Kidney capillary endothelial cell (primary cell): ENCODE measurements at regions not wholly inside any gene's neighbourhood (a gene's known extent, or its start where the extent isn't known, plus 50 kb on each side); places are given as distances from the start of the nearest gene placed in this dataset.
A peak's percentile ranks its signal among the peaks of the same experiment; 100 is the strongest.

ENCODE experiments used
- DNase-seq: peaks from one replicate; pipeline ENCODE4 v3.0.0-alpha.2; 2018; ENCODE audit warnings: low spot score

GRCh38 chr1:88149686-88150085, 534.4 kb upstream of the PKN2 start:
- DNase-seq: no peak

DNA sequence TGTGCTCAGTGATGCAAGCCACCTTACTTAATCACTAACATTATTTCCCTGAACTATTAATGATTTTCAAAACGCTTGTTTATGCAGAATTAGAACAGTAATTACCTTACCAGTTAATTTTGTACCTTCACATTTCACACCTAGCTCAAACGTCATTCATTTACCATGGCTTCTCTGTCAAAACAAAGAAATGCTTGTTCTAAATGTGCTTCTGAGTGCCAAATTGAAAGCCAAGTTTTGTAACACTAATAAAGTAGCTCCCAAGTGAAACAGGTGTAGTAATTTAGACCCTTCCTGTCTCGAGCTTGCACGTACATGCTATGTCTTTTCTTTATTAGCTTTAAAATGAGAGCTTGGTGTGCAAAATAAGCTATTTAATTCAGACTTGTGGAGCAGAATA, 533.7 kb upstream of the PKN2 start:
- no peak for DNase-seq

GRCh38 chr1:88163187-88163586, 520.9 kb upstream of the PKN2 start:
- no peak for DNase-seq

DNA sequence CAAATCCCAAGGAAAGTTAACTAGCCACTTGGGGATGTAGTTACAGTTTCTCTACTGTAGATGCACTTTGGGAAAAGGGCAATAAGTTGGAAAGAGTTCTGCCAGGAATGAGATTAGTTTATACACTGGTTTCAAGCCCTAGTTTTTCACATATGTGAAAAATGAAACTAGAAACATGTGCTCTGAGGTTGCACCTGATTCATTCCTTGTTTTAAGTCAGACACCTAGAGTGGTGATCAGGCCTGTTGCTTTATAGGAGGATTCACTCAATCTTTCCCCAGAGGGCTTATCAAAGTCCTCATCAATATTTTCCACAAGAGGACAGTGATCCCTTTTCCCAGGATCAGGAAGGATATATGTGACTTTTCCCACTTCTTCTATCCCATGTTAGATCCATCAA, 515.9 kb upstream of the PKN2 start:
- no peak for DNase-seq

GRCh38 chr1:88169139-88169538, 514.9 kb upstream of the PKN2 start:
- DNase-seq: no peak

DNA sequence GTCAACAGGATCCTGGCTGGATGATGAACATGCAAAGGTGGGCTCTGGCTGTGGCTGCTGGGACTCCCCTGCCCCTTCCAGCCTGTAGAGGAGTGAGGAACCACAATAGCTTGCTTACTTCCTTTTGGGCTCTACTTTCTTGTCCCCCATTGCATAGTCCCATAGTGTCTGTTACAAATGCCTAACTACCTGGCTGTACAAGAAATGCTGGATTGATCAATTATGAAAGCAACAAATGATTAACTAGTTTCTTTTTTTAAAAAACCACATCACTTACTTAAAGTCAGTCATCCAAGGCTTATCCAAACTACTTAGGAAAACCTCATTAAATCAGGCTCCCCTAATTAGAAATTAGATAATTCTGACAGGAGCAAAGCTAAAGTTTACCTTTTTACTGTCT, 514.1 kb upstream of the PKN2 start:
- DNase-seq: no peak

GRCh38 chr1:88175120-88175630, 508.9 kb upstream of the PKN2 start:
- no peak for DNase-seq

GRCh38 chr1:88175631-88176226, 508.3 kb upstream of the PKN2 start:
- no peak for DNase-seq

GRCh38 chr1:88179943-88180342, 504.1 kb upstream of the PKN2 start:
- no peak for DNase-seq

- peak; percentile 76 for DNase-seq
These were observed 503.5 kb upstream of the PKN2 start for GRCh38 chr1:88180449-88181108.

GRCh38 chr1:88186911-88187310, 497.2 kb upstream of the PKN2 start:
- DNase-seq: no peak

- no peak for DNase-seq
These were observed 496.0 kb upstream of the PKN2 start for GRCh38 chr1:88188038-88188437.

- DNase-seq: no peak
These were observed 494.5 kb upstream of the PKN2 start for GRCh38 chr1:88189525-88189924.

DNA sequence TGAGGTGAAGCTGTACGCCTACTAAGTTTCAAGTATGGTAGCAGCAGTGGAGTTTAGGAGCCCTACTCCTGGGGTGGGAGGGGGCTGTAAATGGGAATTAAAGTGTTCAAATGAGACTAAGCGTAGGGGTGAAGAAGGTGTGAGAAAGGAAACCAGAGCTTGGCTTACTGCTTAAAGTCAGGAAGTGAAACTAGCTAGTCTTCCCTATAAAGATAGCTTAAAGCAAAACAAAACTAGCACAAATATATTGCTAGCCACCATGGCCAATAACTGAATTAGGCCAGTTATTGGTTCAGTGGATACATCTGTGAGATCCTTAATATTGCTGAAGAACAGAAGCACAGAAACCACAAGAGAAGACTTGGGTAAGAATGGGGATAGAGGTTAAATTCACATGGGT, 492.2 kb upstream of the PKN2 start:
- DNase-seq: no peak

GRCh38 chr1:88194542-88194941, 489.5 kb upstream of the PKN2 start:
- no peak for DNase-seq

DNA sequence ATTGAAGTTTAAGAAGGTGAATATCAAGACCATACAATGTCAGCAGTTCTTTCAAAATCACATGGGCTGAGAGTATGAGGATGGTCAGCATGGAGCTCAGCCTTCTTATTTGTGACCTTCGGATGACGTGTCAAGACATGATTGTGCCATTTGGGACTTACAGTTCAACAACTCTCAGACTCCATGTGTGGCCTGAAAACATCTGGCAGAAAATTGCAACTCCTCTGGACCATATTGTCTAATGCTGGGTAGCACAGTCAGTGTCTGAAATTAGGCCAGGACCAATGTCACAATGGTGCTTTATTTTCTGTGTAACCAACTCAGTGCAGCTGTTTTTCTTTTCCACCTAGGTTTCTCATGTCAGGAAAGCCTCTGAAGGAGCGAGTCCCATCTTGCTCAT, 483.5 kb upstream of the PKN2 start:
- DNase-seq: no peak

GRCh38 chr1:88204111-88204510, 480.0 kb upstream of the PKN2 start:
- no peak for DNase-seq

- no peak for DNase-seq
These were observed 479.4 kb upstream of the PKN2 start for GRCh38 chr1:88204612-88205167.

- DNase-seq: no peak
These were observed 475.7 kb upstream of the PKN2 start for GRCh38 chr1:88208389-88208788.

GRCh38 chr1:88210103-88210787, 473.8 kb upstream of the PKN2 start:
- peak; percentile 85 for DNase-seq

DNA sequence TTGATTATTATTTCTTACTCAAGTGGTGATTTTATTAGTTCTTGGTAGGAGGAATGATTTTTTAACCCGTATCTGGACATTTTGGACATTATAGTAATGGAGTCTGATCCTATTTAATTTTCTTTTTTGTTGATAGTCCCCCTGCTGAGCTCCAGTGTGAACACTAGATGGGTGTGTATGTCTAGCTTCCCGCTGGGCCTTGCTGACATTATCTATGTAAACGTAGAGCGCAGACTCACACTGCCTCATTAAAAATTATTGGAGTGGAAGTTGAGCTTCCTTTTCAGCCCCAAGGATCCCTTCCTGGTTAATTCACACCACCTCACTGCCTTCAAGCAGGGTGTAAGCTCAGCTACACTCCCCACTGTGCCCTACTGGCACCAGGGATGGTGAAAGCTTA, 467.6 kb upstream of the PKN2 start:
- no peak for DNase-seq

DNA sequence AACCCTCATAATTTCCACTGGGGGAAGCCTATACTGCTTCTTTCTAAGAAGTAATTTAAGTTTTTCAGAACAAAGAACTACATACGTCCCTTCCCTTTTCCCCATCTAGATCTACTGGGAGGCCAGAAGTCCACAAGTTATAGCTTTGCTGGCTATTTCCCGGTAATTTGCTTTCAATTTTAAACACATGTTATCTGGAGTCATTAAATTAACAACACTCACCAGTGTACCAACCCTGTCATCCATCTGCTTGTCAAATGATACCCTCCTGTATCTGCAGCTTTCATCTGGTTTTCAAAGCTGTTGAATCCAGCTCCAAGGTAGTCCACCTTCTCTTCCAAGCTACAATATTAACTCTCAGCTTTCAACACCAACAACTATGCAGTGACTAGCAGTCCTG, 466.7 kb upstream of the PKN2 start:
- DNase-seq: no peak

DNA sequence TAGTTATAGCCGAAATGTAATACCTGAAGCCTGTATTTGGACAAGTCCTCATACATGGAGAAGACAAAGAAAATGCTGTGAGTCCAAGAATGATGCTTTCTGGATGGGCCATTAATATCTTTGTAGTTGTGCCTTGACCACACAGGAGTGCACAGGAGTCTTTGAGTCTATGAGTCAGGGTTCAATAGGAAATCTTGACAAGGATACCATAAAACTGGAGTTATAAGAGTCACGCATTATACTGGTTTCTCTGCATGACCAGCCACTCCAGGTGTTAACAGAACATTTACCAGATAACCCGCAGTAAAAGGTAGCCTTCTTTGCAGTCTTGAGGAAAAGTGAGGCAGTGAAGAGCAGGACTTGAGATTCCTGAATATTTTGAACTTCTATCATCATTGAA, 464.6 kb upstream of the PKN2 start:
- no peak for DNase-seq
